ENCODE measurements at regions not wholly inside any gene's neighbourhood (a gene's known extent, or its start where the extent isn't known, plus 50 kb on each side); places are given as distances from the start of the nearest gene placed in this dataset.

- TF ChIP-seq CTCF (IDR thresholded peaks at IDR 0.05) (no peak), POLR2AphosphoS5 (IDR thresholded peaks at IDR 0.05) (no peak), EP300 (IDR thresholded peaks at IDR 0.05) (no peak), POLR2A (IDR thresholded peaks at IDR 0.05) (no peak)
These were observed 320.5 kb downstream of the DHX35 start for GRCh38 chr20:39282619-39283092.
